ENCODE measurements at regions not wholly inside any gene's neighbourhood (a gene's known extent, or its start where the extent isn't known, plus 50 kb on each side); places are given as distances from the start of the nearest gene placed in this dataset.

DNA sequence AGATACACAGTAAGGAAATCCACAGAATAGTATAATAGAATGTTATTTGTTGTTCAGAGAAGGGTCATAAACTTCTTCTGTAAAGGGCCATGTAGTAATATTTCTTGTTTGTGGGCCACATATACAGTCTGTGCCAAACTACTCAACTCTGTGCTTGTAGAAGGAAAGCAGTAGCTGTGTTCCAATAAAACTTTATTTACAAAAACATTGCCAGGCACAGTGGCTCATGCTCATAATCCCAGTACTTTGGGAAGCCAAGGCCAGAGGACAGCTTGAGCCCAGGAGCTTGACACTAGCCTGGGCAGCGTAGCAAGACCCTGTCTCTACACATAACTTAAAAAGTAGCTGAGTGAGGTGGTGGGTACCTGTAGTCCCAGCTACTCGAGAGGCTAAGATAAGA is 612.8 kb upstream of the PSMD7 start:
- intact Hi-C loops (cut with DNase I), result no loop called here
- DNase-seq (ENCODE audit: low spot score), result no peak

DNA sequence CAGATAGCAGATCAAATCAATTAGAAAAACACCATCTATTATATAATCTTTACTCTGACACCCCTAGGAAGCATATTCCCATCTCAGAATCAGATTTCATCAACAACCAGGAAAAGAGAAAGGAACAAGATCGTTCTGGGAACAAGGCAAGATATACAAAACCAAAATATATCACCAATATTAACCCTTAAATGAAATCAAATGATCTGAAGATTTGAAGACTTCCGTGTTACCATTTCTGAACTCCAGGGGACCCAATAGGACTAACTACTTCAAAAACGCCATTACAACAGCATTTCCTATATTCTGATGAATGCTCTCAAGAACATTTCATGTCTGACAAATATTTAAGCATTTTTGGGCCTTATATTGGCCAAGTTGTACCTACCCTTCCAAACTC is 624.2 kb upstream of the ZFHX3 start:
- no peak for DNase-seq (ENCODE audit: low spot score)
- intact Hi-C loops (cut with DNase I), result no loop called here

DNA sequence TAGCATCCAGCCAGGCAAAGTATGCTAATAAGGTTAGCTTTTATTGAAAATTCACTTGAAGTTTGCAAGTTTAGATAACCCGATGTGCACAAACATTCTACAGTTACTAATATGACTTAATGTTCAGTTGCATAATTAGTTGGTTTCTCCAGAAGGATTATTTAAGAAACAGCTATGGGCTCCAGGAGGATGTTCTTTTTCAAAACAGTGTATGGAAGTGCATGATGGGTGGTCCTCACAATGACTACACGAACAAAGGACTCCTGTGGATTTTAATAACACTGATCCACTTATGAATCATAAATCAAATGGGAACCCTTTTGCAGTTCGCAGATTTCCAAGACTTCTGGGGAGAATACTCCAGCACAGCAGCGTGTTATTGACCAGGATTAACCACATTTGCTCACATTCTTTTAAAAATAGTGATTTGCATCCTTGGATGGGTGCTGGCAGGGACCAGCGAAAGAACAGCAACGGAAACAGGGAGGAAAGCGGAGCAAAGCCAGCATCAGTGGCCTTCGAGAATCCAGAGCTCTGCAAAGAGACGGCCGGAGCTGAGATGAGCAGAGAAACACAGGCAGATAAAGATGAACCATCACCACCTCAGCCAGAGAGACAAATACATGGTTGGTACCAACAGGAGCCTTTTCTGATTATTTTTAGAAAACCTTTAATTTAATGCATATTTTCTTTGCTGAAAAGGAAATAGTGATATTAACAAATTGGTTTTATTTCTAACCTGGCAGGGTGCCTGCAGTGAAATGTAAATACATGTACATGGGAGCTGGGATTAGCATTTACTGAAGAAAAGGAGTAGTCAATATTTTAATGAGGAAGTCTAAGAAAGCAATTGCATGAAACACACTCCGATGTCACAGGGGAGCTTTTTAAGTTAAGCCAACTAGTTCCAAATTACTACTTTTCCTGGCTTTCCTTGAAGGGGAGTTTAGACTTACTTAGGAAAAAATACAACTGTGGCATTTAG is 623.2 kb upstream of the ZFHX3 start:
- DNase-seq (ENCODE audit: low spot score), result no peak
- intact Hi-C loops (cut with DNase I), result no loop called here

DNA sequence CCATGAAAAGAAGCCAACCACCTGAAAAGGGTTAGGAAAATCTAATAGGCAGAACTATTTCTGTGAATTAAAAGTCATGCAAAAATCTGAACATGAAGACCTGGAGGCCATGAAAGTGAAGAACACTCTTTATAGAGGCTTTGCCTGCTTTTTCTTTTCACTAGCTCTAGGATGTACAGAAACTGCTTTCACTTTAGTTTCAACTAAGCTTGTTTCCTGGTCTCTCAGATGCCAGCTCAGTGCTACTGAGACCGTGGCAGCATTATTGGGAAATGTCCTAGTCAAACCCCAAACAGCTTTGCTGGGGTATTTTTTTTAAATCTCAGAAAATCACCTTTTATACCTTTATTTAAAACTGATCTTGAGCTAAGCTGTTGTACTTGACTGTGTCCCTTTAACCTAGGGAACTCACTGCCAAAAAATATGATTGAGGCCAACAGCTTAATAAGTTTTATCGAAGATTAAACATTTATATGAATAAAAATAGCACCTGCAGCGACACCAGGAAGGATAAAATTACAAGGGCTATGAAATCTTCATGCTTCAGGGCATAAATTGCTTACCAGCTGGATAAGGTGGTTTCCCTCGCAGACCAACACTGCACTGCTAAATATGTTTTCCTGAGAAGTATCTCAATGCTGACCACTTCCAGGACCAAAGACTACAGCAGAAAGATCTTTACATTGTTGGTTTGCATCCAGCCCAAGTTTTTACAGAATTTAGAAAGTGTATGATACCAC is 621.8 kb upstream of the ZFHX3 start:
- no peak for DNase-seq (ENCODE audit: low spot score)
- intact Hi-C loops (cut with DNase I), result no loop called here

DNA sequence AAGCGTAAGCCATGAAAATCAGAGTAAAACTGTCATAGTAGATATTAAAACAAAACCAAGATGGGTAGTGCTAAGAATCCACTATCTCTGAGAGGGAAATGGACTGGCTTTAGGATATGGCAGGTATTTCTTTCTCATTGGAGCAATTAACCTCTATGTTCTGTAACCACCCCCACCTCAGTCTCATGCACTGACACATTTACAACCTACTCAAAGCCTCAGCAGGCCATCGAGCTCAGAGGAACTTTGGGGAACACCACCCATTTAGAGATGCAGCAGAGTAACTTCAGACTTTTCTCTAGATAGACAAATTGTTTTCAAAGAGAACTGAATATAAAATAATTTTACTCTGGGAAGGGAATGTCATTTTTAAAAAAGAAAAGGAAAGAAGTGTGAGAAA is 615.8 kb upstream of the ZFHX3 start:
- intact Hi-C loops (cut with DNase I), result no loop called here
- no peak for DNase-seq (ENCODE audit: low spot score)

DNA sequence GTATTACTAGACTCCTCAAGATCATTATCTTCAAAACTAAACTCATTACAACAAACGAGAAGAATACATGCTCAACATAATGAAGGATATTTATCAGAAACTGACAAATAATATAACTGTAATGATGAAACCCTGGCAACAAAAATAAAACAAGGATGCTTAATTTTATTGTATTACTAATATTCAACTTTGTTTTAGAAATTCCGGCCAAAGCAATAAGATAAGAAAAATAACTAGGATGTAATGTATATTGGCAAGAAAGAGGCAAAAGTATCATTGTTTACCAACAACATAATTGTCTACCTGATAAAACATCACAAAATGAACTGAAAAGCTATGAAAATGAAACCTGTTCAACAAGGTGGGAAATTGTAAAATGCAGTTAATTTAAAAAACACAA is 588.3 kb upstream of the ZFHX3 start:
- DNase-seq (ENCODE audit: low spot score), result no peak
- intact Hi-C loops (cut with DNase I), result no loop called here

DNA sequence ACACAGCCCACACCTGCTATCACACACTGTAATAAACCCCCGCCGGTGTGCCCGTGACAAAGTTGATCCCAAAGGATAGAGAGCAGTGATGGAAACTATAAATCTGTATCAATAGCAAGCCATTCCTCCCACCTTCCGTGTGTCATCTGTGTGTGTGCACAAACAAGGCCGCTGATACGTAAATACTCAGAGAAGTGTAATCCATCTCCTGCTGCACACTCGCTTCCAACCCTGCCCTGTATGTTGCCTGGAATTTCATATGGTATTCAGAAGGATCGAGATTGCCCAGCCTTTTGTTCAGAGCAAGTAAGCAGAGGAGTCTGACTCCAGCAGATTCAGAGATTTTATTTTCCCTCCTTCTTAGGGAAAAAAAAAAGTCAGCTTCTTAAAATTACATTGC is 581.1 kb upstream of the ZFHX3 start:
- DNase-seq (ENCODE audit: low spot score), result no peak
- intact Hi-C loops (cut with DNase I), result no loop called here

DNA sequence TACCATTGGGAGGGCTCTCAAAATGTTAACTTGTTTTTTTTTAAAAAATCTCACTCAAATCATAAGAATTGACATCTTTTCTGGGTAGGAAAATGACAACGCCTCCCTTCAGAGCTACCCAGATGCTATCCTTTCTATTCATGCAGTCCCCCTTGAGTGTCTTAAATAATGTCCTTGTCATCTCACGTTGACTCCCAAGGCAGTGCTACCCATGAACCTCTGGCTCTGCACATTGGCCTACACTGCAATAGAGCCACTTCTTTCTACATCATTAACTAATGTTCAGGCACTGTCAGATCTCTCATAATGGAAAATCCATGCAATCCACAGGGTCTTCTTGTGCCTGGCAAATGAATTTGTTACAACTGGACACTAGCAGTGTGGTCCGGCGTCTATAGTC is 569.8 kb upstream of the ZFHX3 start:
- intact Hi-C loops (cut with DNase I), result no loop called here
- no peak for DNase-seq (ENCODE audit: low spot score)

DNA sequence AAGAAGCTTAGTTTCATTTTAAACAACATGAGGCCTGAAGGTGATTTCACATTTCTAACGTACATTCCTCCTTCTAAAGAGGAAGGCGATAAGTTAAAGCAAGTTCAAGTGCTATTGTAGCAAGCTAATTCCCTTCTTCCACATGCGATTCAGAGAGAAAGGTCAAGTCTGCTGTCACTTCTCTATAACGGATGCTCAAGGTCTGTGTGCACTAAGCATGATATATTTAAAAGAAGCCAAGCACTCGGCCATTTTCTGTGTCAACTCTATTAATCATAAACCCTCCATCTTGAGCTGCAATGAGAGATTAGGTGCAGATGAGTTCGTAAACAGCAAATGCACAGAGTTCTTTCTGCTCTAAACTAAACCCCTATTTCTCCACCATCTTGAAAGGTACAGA is 568.8 kb upstream of the ZFHX3 start:
- intact Hi-C loops (cut with DNase I), result no loop called here

DNA sequence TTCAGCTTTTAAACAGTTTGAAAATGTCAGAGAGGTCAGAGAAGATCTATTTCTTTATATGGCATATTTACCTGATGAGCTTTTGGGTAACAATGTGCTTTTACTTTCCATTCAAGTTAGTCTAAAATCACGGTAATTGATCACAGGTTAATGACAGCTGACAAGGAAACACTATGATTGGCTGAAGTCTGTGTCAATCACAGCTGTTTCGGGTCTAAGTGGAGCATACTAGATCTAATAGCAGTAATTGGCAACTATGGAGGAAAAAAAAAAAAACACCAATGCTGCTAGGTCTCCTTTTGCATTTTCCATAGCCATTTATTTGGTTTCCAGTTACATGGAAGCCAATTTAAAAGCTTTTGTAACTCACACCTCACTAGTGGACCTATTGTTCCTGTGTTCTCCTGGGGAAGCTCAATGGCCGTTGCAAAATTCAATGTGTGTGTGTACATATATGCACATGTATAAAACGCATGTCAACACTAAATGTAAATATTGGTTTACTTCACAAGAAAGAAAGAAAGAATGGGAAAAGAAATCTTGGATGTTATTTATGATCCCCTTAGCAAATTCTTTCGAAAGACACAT is 568.3 kb upstream of the ZFHX3 start:
- DNase-seq (ENCODE audit: low spot score), result no peak
- intact Hi-C loops (cut with DNase I), result no loop called here

More for the DNA sequence above, 568.8 kb upstream of the ZFHX3 start:
- DNase-seq (ENCODE audit: low spot score), result no peak

DNA sequence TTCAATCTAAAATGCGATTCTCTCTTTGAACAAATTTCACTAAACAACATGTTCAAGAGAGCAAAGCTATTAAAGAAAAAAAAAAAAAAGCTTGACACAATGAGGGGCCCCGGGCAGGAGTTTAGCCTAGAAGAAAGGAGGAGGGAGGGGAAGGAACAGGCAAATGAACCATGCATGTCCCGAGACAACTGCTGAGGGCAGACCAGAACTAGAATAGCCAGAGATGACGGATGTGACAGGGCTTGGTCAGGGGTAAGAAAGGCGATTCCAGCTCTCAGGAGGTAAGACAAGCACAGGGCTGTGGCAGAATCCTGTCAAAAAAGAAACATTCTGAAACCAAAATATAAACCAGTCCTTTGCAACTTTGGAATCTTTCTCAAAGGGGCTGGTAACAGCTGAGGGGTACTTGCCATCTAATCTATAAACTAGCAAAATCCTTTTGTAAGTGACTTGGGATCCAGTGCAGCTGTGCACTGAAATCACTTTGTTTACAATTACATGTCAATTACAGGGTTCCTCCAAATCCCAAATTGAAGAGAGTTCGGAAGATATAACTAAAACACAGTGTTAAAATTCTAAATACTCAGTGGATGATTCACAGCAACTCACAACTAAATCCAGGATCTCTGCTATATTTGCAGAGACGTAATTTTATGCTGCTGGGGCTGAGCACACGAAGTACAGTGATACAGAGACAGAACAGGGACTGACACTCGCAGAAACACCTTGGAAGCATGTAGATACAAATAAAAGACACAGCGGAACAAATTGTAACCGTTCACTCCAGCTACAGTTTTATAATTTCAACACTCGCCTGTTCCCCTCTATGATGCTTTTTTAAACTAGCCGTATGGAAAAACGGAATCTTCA is 567.4 kb upstream of the ZFHX3 start:
- intact Hi-C loops (cut with DNase I), result no loop called here
- no peak for DNase-seq (ENCODE audit: low spot score)

DNA sequence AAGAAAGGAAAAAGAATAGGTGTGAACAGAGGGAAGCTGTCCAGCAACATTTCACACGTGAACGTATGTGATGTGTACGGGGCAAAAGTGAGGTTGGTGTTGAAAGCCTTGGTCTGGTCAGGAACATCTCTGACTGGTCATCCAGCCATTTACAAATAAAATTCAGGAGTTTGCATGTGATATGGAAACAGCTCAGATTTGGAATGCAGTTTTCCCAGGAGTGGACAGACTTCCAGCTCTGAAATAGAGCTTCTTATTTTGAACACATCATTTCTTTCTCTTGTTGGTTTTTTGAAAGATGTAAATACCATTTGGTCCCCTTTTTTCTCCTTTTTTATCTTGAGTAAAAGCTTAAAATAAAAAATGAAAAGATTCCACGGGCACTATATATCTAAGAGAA is 566.2 kb upstream of the ZFHX3 start:
- intact Hi-C loops (cut with DNase I), result no loop called here
- no peak for DNase-seq (ENCODE audit: low spot score)

DNA sequence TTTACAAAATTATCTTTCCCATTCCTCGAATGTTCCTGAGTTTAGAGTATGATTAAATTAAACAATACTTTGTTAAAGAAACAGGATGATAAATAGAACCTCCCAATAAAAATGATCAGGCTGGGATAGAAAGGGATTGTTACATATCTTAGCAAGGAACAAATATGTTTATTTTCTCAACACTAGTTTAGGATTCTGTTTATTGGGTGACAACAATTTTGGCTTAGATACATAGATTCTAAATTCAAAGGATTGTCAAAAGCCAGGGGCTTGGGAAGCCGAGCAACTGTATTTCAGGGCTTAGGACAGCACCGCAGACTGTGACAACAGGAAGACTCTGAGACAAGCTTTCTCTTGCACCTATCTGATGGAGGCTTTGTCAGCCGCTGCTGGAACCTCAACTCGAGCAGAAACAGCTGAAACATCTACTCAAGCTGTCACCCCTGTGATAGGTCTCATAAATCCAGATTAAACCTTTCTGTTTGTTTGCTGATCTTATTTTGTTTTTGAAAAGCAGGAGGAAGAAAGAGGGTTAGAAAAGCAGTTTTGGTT is 562.8 kb upstream of the ZFHX3 start:
- intact Hi-C loops (cut with DNase I), result no loop called here
- DNase-seq (ENCODE audit: low spot score), result no peak

DNA sequence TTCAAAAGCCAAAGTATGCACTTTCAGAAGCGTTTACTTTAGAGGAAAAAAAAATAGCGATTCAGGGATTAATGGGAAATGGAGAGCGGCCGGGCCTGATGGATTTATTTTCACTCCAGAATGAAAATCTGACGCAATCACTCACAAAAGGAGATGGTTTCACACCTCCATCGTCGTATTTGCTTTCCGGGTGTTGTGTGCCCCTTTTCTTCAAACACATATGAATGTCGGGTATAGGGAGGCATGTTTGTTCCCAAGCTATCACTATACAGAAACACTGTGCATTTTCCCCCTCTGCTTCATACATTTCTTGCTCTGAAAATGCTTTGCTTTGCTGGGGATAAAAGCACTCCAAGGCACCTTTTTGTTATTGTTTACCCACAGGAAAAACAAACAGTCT is 562.2 kb upstream of the ZFHX3 start:
- intact Hi-C loops (cut with DNase I), result no loop called here
- DNase-seq (ENCODE audit: low spot score), result no peak

DNA sequence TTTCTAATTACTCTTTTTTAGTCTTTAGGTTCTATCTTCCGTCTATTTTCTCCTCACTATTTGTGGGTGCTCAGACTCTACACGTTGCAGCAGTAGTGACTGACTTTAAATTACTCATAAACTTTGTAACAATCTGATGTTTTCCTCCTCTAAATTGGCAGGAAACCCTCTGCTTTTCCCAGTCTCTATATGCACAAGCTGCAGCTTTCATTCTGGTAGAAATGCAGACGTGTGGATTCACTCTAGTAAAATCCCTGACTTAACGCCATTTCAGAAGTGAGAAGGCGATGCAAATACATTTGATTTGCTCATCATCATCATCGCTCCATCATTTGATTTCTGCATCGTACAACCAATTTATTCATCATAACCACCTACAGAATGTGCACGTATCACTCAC is 561.0 kb upstream of the ZFHX3 start:
- DNase-seq (ENCODE audit: low spot score), result no peak
- intact Hi-C loops (cut with DNase I), result no loop called here

DNA sequence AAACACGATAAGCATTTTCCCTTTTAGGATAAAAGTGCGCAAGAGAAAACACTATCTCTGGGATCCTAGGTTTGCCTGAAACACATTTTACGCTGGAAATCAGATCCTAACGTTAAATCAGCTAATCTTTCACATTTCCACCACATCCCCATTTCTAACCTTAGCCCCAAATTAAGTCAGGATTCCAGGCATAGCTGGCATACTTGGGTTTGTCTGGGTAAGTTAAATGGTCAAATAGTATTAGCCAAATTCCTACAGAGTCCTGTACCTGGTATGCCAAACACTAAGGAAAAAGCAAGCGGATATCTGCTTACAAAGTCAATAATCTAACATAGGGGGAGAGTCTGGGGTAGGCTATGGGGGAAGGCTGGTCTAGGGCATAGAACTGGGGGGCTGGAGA is 557.4 kb upstream of the ZFHX3 start:
- DNase-seq (ENCODE audit: low spot score), result no peak
- intact Hi-C loops (cut with DNase I), result no loop called here

DNA sequence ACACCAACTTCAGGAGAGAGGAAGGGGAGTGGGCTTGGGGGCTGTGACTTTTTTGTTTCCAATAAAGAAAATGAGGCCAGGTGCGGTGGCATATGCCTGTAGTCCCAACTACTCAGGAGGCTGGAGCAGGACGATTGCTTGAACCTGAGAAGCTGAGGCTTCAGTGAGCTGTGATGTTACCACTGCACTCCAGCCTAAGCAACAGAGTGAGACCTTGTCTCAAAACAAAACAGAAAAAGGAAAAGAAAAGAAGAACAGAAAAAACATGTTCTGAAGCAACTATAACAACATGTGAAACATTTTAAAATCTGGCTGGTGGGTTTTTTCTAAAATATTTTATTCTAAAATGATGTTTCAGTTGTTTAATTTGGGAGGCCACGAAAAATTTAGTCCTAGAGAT is 554.0 kb upstream of the ZFHX3 start:
- DNase-seq (ENCODE audit: low spot score), result no peak
- intact Hi-C loops (cut with DNase I), result no loop called here

DNA sequence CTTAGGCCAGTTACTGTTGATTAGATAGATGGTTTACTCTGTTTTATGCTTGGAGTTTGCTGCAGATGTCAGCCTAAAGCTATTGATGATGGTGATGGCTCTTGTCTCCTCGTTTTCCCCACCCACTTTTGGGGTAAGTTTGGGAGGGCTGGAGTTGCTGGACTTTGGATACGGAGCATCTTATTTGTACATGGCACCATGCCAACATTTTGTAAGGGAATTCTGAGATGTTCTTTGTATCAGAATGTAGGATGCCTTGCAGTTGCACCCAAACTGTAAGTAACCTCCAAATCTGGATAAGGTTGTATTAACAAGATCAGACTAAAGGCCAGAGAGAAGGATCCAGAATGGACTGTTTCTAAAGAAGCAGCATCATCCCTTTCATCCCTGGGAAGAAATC is 551.9 kb upstream of the ZFHX3 start:
- no peak for DNase-seq (ENCODE audit: low spot score)
- intact Hi-C loops (cut with DNase I), result no loop called here

DNA sequence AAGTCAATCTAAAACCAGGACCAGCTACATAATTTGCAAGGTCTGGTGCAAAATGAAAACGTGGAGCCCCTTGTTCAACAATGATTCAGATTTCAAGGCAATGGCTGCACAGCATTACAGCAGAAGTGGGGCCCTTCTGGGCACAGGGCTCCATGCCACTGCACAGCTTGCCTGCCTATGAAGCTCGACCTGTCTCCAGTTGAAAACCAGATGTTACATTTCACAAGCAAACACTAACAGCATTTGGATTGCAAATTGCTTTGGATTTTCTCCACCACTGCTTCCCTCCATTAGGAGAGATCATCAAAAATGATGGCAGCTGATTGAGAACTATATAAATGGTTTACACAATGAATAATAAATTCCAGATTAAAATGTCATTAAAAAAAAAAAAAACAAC is 551.4 kb upstream of the ZFHX3 start:
- no peak for DNase-seq (ENCODE audit: low spot score)
- intact Hi-C loops (cut with DNase I), result no loop called here

Data from posterior vena cava (tissue), 2 donors.